ENCODE measurements at regions not wholly inside any gene's neighbourhood (a gene's known extent, or its start where the extent isn't known, plus 50 kb on each side); places are given as distances from the start of the nearest gene placed in this dataset.

DNA sequence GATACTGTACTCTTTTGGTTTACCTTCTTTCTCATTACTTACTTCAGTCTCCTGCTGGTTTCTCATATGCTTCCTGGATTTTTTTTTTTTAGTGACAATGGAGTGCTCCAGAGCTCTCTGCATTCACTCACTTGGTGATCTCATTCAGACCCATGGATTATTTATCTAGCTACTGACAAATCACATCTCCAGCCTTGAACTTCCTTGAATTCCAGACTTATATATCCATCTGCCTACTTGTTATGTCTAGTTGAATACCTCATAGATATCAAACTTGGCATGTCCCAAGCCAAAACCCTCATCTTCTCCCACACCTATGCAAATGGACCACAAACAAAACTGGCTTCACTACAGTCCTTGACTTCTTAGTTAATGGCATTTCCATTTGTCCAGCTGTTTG, 234.7 kb upstream of the ZPLD1 start:
- peak; percentile 18 for DNase-seq
- Histone ChIP-seq H3K14ac (ENCODE audit: low read length in 2 of 2) (no peak overlapping the region), H3K9me3 (ENCODE audit: control insufficient read depth, low read length) (no peaks in the 10 kb centered on the region), H3K9ac (ENCODE audit: low read length) (no peak overlapping the region), H4K8ac (ENCODE audit: low read length) (no peak overlapping the region), H2AK5ac (ENCODE audit: low read length, severe bottlenecking) (no peak overlapping the region), H3K4me3 (ENCODE audit: insufficient read depth in 1 of 2, low read depth in 1 of 2, low read length in 2 of 2) (no peak overlapping the region), H2AFZ (ENCODE audit: low read depth, low read length) (no peak overlapping the region), H2BK120ac (ENCODE audit: low read depth, low read length) (no peak overlapping the region), H3K4me1 (ENCODE audit: control insufficient read depth, insufficient read depth, low read depth, low read length) (peaks cover 2% of the 10 kb centered on the region), H3K4me2 (ENCODE audit: low read length, poor library complexity, severe bottlenecking) (no peak overlapping the region), H3K36me3 (ENCODE audit: control insufficient read depth in 1 of 2, insufficient read depth in 2 of 2, low read depth in 1 of 2, low read length in 2 of 2) (no peaks in the 10 kb centered on the region), H3K79me1 (replicated peaks; ENCODE audit: low read length, poor library complexity, severe bottlenecking) (no peaks in the 10 kb centered on the region), H2BK12ac (ENCODE audit: low read length in 2 of 2) (no peak overlapping the region), H3K23ac (ENCODE audit: low read length in 2 of 2) (no peak overlapping the region), H2BK5ac (ENCODE audit: low read depth, low read length, poor library complexity, severe bottlenecking) (no peak overlapping the region), H3K18ac (ENCODE audit: low read depth in 1 of 2, low read length in 2 of 2) (no peak overlapping the region), H4K91ac (ENCODE audit: low read length) (no peak overlapping the region), H3K27ac (ENCODE audit: low read length, poor library complexity, severe bottlenecking) (no peak overlapping the region), H2BK15ac (ENCODE audit: low read depth, poor library complexity, severe bottlenecking) (no peak overlapping the region), H3K27me3 (ENCODE audit: control insufficient read depth in 1 of 2, insufficient read depth in 1 of 2, low read length in 2 of 2) (no peaks in the 10 kb centered on the region), H3K4ac (ENCODE audit: low read depth in 1 of 2, low read length in 2 of 2) (no peak overlapping the region)

DNA sequence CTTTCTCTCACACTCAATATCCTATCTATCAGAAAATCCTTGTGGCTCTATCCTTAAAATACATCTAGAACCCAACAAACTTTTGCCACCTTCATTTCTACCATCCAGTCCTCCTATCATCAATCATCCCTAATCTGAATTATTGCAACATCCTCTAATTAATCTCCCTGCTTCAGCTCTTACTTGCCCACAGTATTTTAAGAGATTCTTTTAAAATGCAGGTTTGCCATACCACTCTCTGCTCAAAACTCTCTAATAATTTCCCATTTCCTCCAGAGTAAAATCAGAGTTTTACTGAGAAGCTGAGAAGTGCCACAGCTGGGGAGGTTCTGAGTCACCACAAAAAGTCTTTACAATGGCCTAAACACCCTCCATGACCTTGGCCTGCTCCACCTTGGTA, 234.3 kb upstream of the ZPLD1 start:
- no peak overlapping the region for H3K9ac ChIP-seq (ENCODE audit: low read length)
- H2AK5ac ChIP-seq (ENCODE audit: low read length, severe bottlenecking), result no peak overlapping the region
- H3K4me1 ChIP-seq (ENCODE audit: control insufficient read depth, insufficient read depth, low read depth, low read length), result no peaks in the 10 kb centered on the region
- no peaks in the 10 kb centered on the region for H3K27me3 ChIP-seq (ENCODE audit: control insufficient read depth in 1 of 2, insufficient read depth in 1 of 2, low read length in 2 of 2)
- H2BK5ac ChIP-seq (ENCODE audit: low read depth, low read length, poor library complexity, severe bottlenecking), result no peak overlapping the region
- no peak overlapping the region for H3K4ac ChIP-seq (ENCODE audit: low read depth in 1 of 2, low read length in 2 of 2)
- H4K91ac ChIP-seq (ENCODE audit: low read length), result no peak overlapping the region
- no peak overlapping the region for H3K23ac ChIP-seq (ENCODE audit: low read length in 2 of 2)
- no peak overlapping the region for H3K4me2 ChIP-seq (ENCODE audit: low read length, poor library complexity, severe bottlenecking)
- H4K8ac ChIP-seq (ENCODE audit: low read length), result no peak overlapping the region
- no peak overlapping the region for H3K27ac ChIP-seq (ENCODE audit: low read length, poor library complexity, severe bottlenecking)
- H3K4me3 ChIP-seq (ENCODE audit: insufficient read depth in 1 of 2, low read depth in 1 of 2, low read length in 2 of 2), result no peak overlapping the region
- DNase-seq, result no peak
- no peak overlapping the region for H2BK15ac ChIP-seq (ENCODE audit: low read depth, poor library complexity, severe bottlenecking)
- H3K14ac ChIP-seq (ENCODE audit: low read length in 2 of 2), result no peak overlapping the region
- no peak overlapping the region for H2BK120ac ChIP-seq (ENCODE audit: low read depth, low read length)
- no peak overlapping the region for H2BK12ac ChIP-seq (ENCODE audit: low read length in 2 of 2)
- H3K79me1 ChIP-seq (replicated peaks; ENCODE audit: low read length, poor library complexity, severe bottlenecking), result no peaks in the 10 kb centered on the region
- no peaks in the 10 kb centered on the region for H3K36me3 ChIP-seq (ENCODE audit: control insufficient read depth in 1 of 2, insufficient read depth in 2 of 2, low read depth in 1 of 2, low read length in 2 of 2)
- H3K18ac ChIP-seq (ENCODE audit: low read depth in 1 of 2, low read length in 2 of 2), result no peak overlapping the region
- H2AFZ ChIP-seq (ENCODE audit: low read depth, low read length), result no peak overlapping the region
- no peaks in the 10 kb centered on the region for H3K9me3 ChIP-seq (ENCODE audit: control insufficient read depth, low read length)

- H3K14ac ChIP-seq (ENCODE audit: low read length in 2 of 2), result no peak overlapping the region
- H3K23ac ChIP-seq (ENCODE audit: low read length in 2 of 2), result peak overlapping the region in 1 of 2 experiments; percentile 94
- WGBS, result 95% methylated on average over 1 of the region's 1 CpG
- H3K4me1 ChIP-seq (ENCODE audit: control insufficient read depth, insufficient read depth, low read depth, low read length), result peaks cover 1% of the 10 kb centered on the region
- no peak overlapping the region for H4K8ac ChIP-seq (ENCODE audit: low read length)
- H3K27ac ChIP-seq (ENCODE audit: low read length, poor library complexity, severe bottlenecking), result no peak overlapping the region
- H3K27me3 ChIP-seq (ENCODE audit: control insufficient read depth in 1 of 2, insufficient read depth in 1 of 2, low read length in 2 of 2), result no peaks in the 10 kb centered on the region
- no peak overlapping the region for H2AFZ ChIP-seq (ENCODE audit: low read depth, low read length)
- H3K4me2 ChIP-seq (ENCODE audit: low read length, poor library complexity, severe bottlenecking), result no peak overlapping the region
- peak overlapping the region; percentile 55 for H3K9ac ChIP-seq (ENCODE audit: low read length)
- H3K4me3 ChIP-seq (ENCODE audit: insufficient read depth in 1 of 2, low read depth in 1 of 2, low read length in 2 of 2), result no peak overlapping the region
- peak overlapping the region; percentile 6 for H2BK15ac ChIP-seq (ENCODE audit: low read depth, poor library complexity, severe bottlenecking)
- H2BK12ac ChIP-seq (ENCODE audit: low read length in 2 of 2), result peak overlapping the region; percentile 11 to 15
- no peak for DNase-seq
- no peaks in the 10 kb centered on the region for H3K9me3 ChIP-seq (ENCODE audit: control insufficient read depth, low read length)
- peak overlapping the region in 1 of 2 experiments; percentile 70 for H3K18ac ChIP-seq (ENCODE audit: low read depth in 1 of 2, low read length in 2 of 2)
- H3K36me3 ChIP-seq (ENCODE audit: control insufficient read depth in 1 of 2, insufficient read depth in 2 of 2, low read depth in 1 of 2, low read length in 2 of 2), result no peaks in the 10 kb centered on the region
- no peaks in the 10 kb centered on the region for H3K79me1 ChIP-seq (replicated peaks; ENCODE audit: low read length, poor library complexity, severe bottlenecking)
- no peak overlapping the region for H2BK5ac ChIP-seq (ENCODE audit: low read depth, low read length, poor library complexity, severe bottlenecking)
- H3K4ac ChIP-seq (ENCODE audit: low read depth in 1 of 2, low read length in 2 of 2), result no peak overlapping the region
- no peak overlapping the region for H2BK120ac ChIP-seq (ENCODE audit: low read depth, low read length)
- H2AK5ac ChIP-seq (ENCODE audit: low read length, severe bottlenecking), result peak overlapping the region; percentile 75
- H4K91ac ChIP-seq (ENCODE audit: low read length), result no peak overlapping the region
Measured at GRCh38 chr3:102205647-102206046, 229.2 kb upstream of the ZPLD1 start.

GRCh38 chr3:102206511-102207031, 228.2 kb upstream of the ZPLD1 start:
- peak overlapping the region; percentile 55 for H3K9ac ChIP-seq (ENCODE audit: low read length)
- DNase-seq, result peak; percentile 86
- no peak overlapping the region for H3K4me2 ChIP-seq (ENCODE audit: low read length, poor library complexity, severe bottlenecking)
- H3K9me3 ChIP-seq (ENCODE audit: control insufficient read depth, low read length), result no peaks in the 10 kb centered on the region
- no peaks in the 10 kb centered on the region for H3K36me3 ChIP-seq (ENCODE audit: control insufficient read depth in 1 of 2, insufficient read depth in 2 of 2, low read depth in 1 of 2, low read length in 2 of 2)
- peaks cover 1% of the 10 kb centered on the region for H3K4me1 ChIP-seq (ENCODE audit: control insufficient read depth, insufficient read depth, low read depth, low read length)
- peak overlapping the region; percentile 46 for H4K91ac ChIP-seq (ENCODE audit: low read length)
- peak overlapping the region in 1 of 2 experiments; percentile 34 for H3K4me3 ChIP-seq (ENCODE audit: insufficient read depth in 1 of 2, low read depth in 1 of 2, low read length in 2 of 2)
- H3K14ac ChIP-seq (ENCODE audit: low read length in 2 of 2), result no peak overlapping the region
- H4K8ac ChIP-seq (ENCODE audit: low read length), result no peak overlapping the region
- no peak overlapping the region for H3K27ac ChIP-seq (ENCODE audit: low read length, poor library complexity, severe bottlenecking)
- no peaks in the 10 kb centered on the region for H3K79me1 ChIP-seq (replicated peaks; ENCODE audit: low read length, poor library complexity, severe bottlenecking)
- no peaks in the 10 kb centered on the region for H3K27me3 ChIP-seq (ENCODE audit: control insufficient read depth in 1 of 2, insufficient read depth in 1 of 2, low read length in 2 of 2)
- H2BK12ac ChIP-seq (ENCODE audit: low read length in 2 of 2), result no peak overlapping the region
- H2BK15ac ChIP-seq (ENCODE audit: low read depth, poor library complexity, severe bottlenecking), result no peak overlapping the region
- H2BK5ac ChIP-seq (ENCODE audit: low read depth, low read length, poor library complexity, severe bottlenecking), result no peak overlapping the region
- no peak overlapping the region for H2AFZ ChIP-seq (ENCODE audit: low read depth, low read length)
- WGBS, result 40% methylated on average over 4 of the region's 4 CpGs
- H2BK120ac ChIP-seq (ENCODE audit: low read depth, low read length), result no peak overlapping the region
- no peak overlapping the region for H2AK5ac ChIP-seq (ENCODE audit: low read length, severe bottlenecking)
- H3K4ac ChIP-seq (ENCODE audit: low read depth in 1 of 2, low read length in 2 of 2), result no peak overlapping the region
- H3K23ac ChIP-seq (ENCODE audit: low read length in 2 of 2), result no peak overlapping the region
- H3K18ac ChIP-seq (ENCODE audit: low read depth in 1 of 2, low read length in 2 of 2), result peak overlapping the region; percentile 16 to 82

Data from mesenchymal stem cell (in vitro differentiated cells and primary cell).